ENCODE measurements at regions not wholly inside any gene's neighbourhood (a gene's known extent, or its start where the extent isn't known, plus 50 kb on each side); places are given as distances from the start of the nearest gene placed in this dataset.

- TF ChIP-seq MXI1 (IDR thresholded peaks at IDR 0.05; ENCODE audit: low read depth, low read length) (no peak), GATA2 (CRISPR knock-in tag; IDR thresholded peaks at IDR 0.05) (no peak), MAX (IDR thresholded peaks at IDR 0.05; ENCODE audit: low read depth) (no peak)
Measured at GRCh38 chr9:26612211-26612610, 280.4 kb downstream of the CAAP1 start (continued).

- Histone ChIP-seq H3K9me2 (no peaks in the 10 kb centered on the region), H3K27ac (ENCODE audit: low read depth in 2 of 2, low read length in 1 of 2) (no peak overlapping the region), H3K9ac (no peak overlapping the region), H3K27me3 (ENCODE audit: insufficient read depth) (no peaks in the 10 kb centered on the region), H3K79me2 (ENCODE audit: insufficient read depth) (no peaks in the 10 kb centered on the region), H3F3A (replicated peaks; ENCODE audit: insufficient read depth) (no peaks in the 10 kb centered on the region), H4K20me1 (ENCODE audit: insufficient read depth) (no peaks in the 10 kb centered on the region), H3K4me2 (no peak overlapping the region), H2AFZ (ENCODE audit: low read depth) (no peak overlapping the region), H3K36me3 (replicated peaks in 1 of 2; ENCODE audit: control insufficient read depth in 1 of 2, insufficient read depth in 2 of 2, low read length in 1 of 2) (no peaks in the 10 kb centered on the region), H3K4me1 (ENCODE audit: control insufficient read depth in 1 of 2, insufficient read depth in 2 of 2, low read depth in 1 of 2, low read length in 1 of 2) (peaks cover 0 to 2% of the 10 kb centered on the region in 2 experiments; a peak in 1 of 4 replicates), H3K4me3 (ENCODE audit: low read depth in 2 of 2, low read length in 1 of 2) (no peak overlapping the region), H3K9me3 (no peaks in the 10 kb centered on the region; the same call in 1 of the 2 replicates)
- no peak for TF ChIP-seq RAD21 (IDR thresholded peaks at IDR 0.05; ENCODE audit: low read length)
- TF ChIP-seq RXRA (IDR thresholded peaks at IDR 0.05; ENCODE audit: borderline replicate concordance, low read depth) = no peak
- no peak for TF ChIP-seq FOXM1 (IDR thresholded peaks at IDR 0.05; ENCODE audit: low read depth)
- TF ChIP-seq REST (IDR thresholded peaks at IDR 0.05; ENCODE audit: low read depth, low read length) = no peak
- TF ChIP-seq YY1 (IDR thresholded peaks at IDR 0.05; ENCODE audit: low read depth) = no peak
- TF ChIP-seq FOXJ3 (CRISPR knock-in tag; IDR thresholded peaks at IDR 0.05) = no peak
- TF ChIP-seq GATA2 (CRISPR knock-in tag; IDR thresholded peaks at IDR 0.05) = no peak
- TF ChIP-seq ZBTB33 (IDR thresholded peaks at IDR 0.05; ENCODE audit: borderline replicate concordance, low read depth) = no peak
- TF ChIP-seq TCF12 (IDR thresholded peaks at IDR 0.05) = no peak
- no peak for TF ChIP-seq MAX (IDR thresholded peaks at IDR 0.05; ENCODE audit: low read depth)
- no peak for TF ChIP-seq RFX5 (IDR thresholded peaks at IDR 0.05; ENCODE audit: low read length)
- no peak for TF ChIP-seq TAF1 (IDR thresholded peaks at IDR 0.05; ENCODE audit: borderline replicate concordance, low read depth, low read length)
- TF ChIP-seq NRF1 (IDR thresholded peaks at IDR 0.05; ENCODE audit: low read depth, low read length) = no peak
- no peak for TF ChIP-seq USF2 (IDR thresholded peaks at IDR 0.05; ENCODE audit: borderline replicate concordance, low read depth, low read length)
- no peak for TF ChIP-seq FOSL2 (IDR thresholded peaks at IDR 0.05; ENCODE audit: borderline replicate concordance, low read depth)
- 36% methylated on average over 1 of the region's 1 CpG for whole genome bisulfite sequencing (ENCODE audit: low lambda C conversion rate)
- POLR2A ChIA-PET = no interaction called here
- DNase-seq = no peak
- CTCF ChIA-PET = interaction anchor here (2.4 kb wide), 1 partner anchor 17 kb away, joined by 5 read pairs; no protein-coding TSS in a partner anchor
Measured at GRCh38 chr9:26606756-26607155, 285.8 kb downstream of the CAAP1 start.

Measured in SK-N-SH (cell line).